Stimulated activated effector memory CD8-positive, alpha-beta T cell treated with anti-CD3 and anti-CD28 coated beads, Interleukin-12 subunit alpha, Interleukin-12 subunit beta, amount 100 ng/mL, for 72 hours (primary cell): ENCODE measurements at regions not wholly inside any gene's neighbourhood (a gene's known extent, or its start where the extent isn't known, plus 50 kb on each side); places are given as distances from the start of the nearest gene placed in this dataset.
"Not testable (repeated sequence)": the region's sequence is repeated elsewhere in the genome, so short reads cannot be mapped to it uniquely, and the experiment has no call there.

Experiments used
- ATAC-seq: fragments of 150-1000 bp; cut with Tn5 transposase; 2 replicates; pipeline ENCODE4 v1.10.0; 2021
- DNase-seq, 2 donors: peaks; one replicate each; pipeline ENCODE4 v3.0.0; 2021 to 2022; ENCODE audit warnings: low spot score in 2 of 2
- H3K27ac Mint-ChIP-seq: one replicate; pipeline ENCODE4 v1.8.0; 2022; ENCODE audit warnings: mild to moderate bottlenecking, mixed read lengths
- H3K36me3 Mint-ChIP-seq: one replicate; pipeline ENCODE4 v1.8.0; 2022; ENCODE audit warnings: mild to moderate bottlenecking, mixed read lengths
- H3K4me1 Mint-ChIP-seq: one replicate; pipeline ENCODE4 v1.8.0; 2022; ENCODE audit warnings: mixed read lengths
- H3K4me3 Mint-ChIP-seq: one replicate; pipeline ENCODE4 v1.8.0; 2022; ENCODE audit warnings: mild to moderate bottlenecking, mixed read lengths
- H3K9me3 Mint-ChIP-seq: one replicate; pipeline ENCODE4 v1.8.0; 2022; ENCODE audit warnings: mixed read lengths

DNA sequence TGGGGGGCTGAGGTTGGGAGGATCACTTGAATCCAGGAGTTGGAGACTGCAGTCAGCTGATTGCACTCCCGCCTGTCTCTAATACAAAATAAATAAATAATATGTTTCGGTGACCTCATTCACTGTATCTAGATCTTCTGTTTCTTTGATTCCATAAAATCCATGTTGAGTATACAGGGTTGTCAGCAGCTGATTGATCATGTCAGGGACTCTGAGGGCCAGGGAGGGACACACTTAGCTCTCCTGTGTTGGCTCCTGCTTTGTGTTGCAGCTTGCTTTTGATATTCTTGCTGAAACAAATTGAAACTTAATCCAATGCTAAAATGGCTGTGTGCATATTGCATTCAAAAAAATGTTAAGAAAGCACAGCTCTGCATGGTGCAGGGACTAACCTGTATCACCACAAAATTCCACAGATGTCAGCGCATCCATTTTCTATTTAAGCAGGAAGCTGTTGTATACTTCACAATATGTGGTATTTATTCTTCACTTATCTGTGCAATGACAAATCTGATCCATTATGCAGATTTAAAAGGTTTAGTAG is 454.5 kb downstream of the CDH11 start:
- H3K36me3 Mint-ChIP-seq, result no peaks in the 10 kb centered on the region
- H3K9me3 Mint-ChIP-seq, result peaks cover 7% of the 10 kb centered on the region
- no peaks in the 10 kb centered on the region for H3K4me1 Mint-ChIP-seq
- H3K27ac Mint-ChIP-seq, result no peak overlapping the region
- no peak overlapping the region for H3K4me3 Mint-ChIP-seq
- no peak for ATAC-seq
- no peak for DNase-seq

DNA sequence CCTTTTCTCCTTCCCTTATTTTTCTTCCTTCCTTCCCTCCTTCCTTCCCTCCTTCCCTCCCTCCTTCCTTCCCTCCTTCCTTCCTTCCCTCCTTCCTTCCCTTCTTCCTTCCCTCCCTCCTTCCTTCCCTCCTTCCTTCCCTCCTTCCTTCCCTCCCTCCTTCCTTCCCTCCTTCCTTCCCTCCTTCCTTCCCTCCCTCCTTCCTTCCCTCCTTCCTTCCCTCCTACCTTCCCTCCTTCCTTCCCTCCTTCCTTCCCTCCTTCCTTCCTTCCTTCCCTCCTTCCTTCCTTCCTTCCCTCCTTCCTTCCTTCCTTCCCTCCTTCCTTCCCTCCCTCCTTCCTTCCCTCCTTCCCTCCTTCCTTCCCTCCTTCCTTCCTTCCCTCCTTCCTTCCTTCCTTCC is 459.6 kb downstream of the CDH11 start:
- H3K4me1 Mint-ChIP-seq, ATAC-seq, H3K27ac Mint-ChIP-seq: not testable (repeated sequence)

GRCh38 chr16:64659866-64660265 is 462.0 kb downstream of the CDH11 start:
- DNase-seq, result no peak
- H3K4me3 Mint-ChIP-seq, result no peak overlapping the region
- ATAC-seq, result no peak
- H3K4me1 Mint-ChIP-seq, result no peaks in the 10 kb centered on the region
- H3K36me3 Mint-ChIP-seq, result no peaks in the 10 kb centered on the region
- H3K9me3 Mint-ChIP-seq, result peaks cover 22% of the 10 kb centered on the region
- H3K27ac Mint-ChIP-seq, result no peak overlapping the region

More for the DNA sequence above, 459.6 kb downstream of the CDH11 start:
- H3K9me3 Mint-ChIP-seq, result peaks cover 15% of the 10 kb centered on the region
- H3K4me3 Mint-ChIP-seq, DNase-seq, H3K36me3 Mint-ChIP-seq: not testable (repeated sequence)

DNA sequence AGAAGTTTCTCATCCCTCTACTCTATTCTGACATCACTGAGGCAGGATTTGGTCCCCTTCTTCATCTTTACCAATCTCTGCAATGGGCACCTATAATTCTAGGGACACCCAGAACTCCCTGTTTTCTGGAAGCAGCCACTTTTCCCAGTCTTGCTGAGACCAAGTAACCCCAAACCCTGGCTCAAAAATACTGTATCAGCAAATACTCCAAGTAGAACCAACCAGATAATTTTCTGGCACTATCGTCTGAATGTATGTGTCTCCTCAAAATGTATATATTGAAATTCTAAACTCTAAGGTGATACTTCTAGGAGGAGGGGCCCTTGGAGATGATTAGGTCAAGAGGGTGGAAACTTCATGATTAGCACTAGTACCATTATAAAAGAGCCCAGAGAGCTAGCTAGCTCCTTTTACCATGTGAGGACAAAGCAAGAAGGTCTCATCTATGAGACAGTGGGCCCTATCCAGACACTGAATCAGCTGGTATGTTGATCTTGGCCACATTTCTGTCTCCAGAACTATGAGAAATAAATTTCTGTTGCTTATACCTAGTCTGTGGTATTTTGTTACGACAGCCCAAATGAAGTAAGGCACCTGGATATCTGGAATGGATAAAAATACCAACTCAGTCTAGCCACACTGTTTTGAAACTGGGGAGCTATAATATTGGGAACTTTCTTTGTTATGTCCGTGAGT is 464.4 kb downstream of the CDH11 start:
- DNase-seq (no peak), ATAC-seq (no peak)
- Mint-ChIP-seq H3K4me3 (no peak overlapping the region), H3K9me3 (peaks cover 27% of the 10 kb centered on the region), H3K4me1 (no peaks in the 10 kb centered on the region), H3K27ac (no peak overlapping the region), H3K36me3 (no peaks in the 10 kb centered on the region)

DNA sequence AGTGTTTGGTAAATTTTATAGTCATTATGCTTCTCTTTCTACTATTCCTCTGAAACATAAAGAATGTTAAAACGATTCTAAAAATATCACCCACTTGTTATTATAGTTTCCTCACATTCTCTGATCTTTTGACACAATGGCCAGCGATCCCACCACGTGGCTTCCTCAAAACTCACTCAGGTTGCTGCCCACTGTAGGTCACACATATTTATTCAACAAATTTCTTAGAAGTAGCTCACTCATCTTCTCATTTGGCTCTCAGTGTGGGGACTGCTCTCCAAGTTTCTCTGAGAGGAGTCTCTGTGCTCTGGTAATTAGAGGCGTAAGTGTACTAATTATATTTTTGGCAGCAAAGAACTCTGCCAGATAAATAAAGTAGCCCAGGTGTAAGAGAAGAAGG is 465.4 kb downstream of the CDH11 start:
- Mint-ChIP-seq H3K36me3 (no peaks in the 10 kb centered on the region), H3K9me3 (peaks cover 31% of the 10 kb centered on the region), H3K27ac (no peak overlapping the region), H3K4me3 (no peak overlapping the region), H3K4me1 (no peaks in the 10 kb centered on the region)
- DNase-seq (no peak), ATAC-seq (no peak)

DNA sequence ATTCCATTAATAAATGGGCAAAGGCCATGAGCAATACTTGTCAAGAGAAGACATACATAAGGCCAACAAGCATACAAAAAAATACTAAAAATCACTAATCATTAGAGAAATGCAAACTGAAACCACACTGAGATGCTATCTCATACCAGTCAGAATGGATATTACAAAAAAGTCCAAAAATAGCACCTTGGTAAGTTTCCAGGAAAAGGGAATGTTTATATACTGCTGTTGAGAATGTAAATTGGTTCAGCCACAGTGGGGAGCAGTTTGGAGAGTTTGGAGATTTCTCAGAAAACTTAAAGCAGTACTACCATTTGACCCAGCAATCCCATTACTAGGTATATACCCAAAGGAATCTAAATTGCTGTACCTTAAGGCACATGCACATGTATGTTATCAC is 467.7 kb downstream of the CDH11 start:
- DNase-seq (no peak), ATAC-seq (no peak)
- Mint-ChIP-seq H3K4me1 (no peaks in the 10 kb centered on the region), H3K36me3 (no peaks in the 10 kb centered on the region), H3K27ac (no peak overlapping the region), H3K9me3 (peaks cover 38% of the 10 kb centered on the region), H3K4me3 (no peak overlapping the region)

GRCh38 chr16:64648282-64648681 is 473.6 kb downstream of the CDH11 start:
- no peak overlapping the region for H3K27ac Mint-ChIP-seq
- no peak for ATAC-seq

GRCh38 chr16:64641343-64641742 is 480.5 kb downstream of the CDH11 start:
- Mint-ChIP-seq H3K9me3 (peaks cover 13% of the 10 kb centered on the region), H3K4me1 (no peaks in the 10 kb centered on the region), H3K36me3 (no peaks in the 10 kb centered on the region), H3K4me3 (no peak overlapping the region), H3K27ac (no peak overlapping the region)
- DNase-seq, result no peak
- no peak for ATAC-seq

More at GRCh38 chr16:64648282-64648681, 473.6 kb downstream of the CDH11 start:
- Mint-ChIP-seq H3K4me3 (no peak overlapping the region), H3K36me3 (no peaks in the 10 kb centered on the region), H3K9me3 (peaks cover 27% of the 10 kb centered on the region), H3K4me1 (no peaks in the 10 kb centered on the region)
- no peak for DNase-seq

DNA sequence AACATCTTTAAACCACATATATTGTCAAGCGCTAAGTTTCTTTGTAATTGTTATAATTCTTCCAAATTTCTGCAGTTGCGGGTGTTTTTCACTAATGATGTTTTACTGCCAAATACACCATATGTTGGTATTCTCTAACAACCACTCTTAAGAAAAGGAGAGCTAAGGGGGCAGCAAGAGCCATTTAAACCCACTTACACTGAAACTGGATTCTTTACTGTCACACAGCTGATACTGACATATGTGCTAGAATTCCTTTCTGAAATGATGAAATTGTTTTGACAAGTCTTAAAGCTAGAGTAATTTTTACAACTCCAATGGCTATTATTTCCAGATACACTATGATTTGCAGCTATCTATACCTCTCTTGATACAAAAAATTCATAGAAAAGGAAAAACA is 483.1 kb downstream of the CDH11 start:
- Mint-ChIP-seq H3K36me3 (no peaks in the 10 kb centered on the region), H3K4me3 (no peak overlapping the region), H3K9me3 (peaks cover 7% of the 10 kb centered on the region), H3K27ac (no peak overlapping the region), H3K4me1 (no peaks in the 10 kb centered on the region)
- ATAC-seq, result no peak
- no peak for DNase-seq

- H3K4me3 Mint-ChIP-seq, result no peak overlapping the region
- no peak for DNase-seq
- peaks cover 15% of the 10 kb centered on the region for H3K9me3 Mint-ChIP-seq
- H3K4me1 Mint-ChIP-seq, result no peaks in the 10 kb centered on the region
- ATAC-seq, result no peak
- no peak overlapping the region for H3K27ac Mint-ChIP-seq
- H3K36me3 Mint-ChIP-seq, result no peaks in the 10 kb centered on the region
These were observed 492.2 kb downstream of the CDH11 start for GRCh38 chr16:64629622-64630021.

DNA sequence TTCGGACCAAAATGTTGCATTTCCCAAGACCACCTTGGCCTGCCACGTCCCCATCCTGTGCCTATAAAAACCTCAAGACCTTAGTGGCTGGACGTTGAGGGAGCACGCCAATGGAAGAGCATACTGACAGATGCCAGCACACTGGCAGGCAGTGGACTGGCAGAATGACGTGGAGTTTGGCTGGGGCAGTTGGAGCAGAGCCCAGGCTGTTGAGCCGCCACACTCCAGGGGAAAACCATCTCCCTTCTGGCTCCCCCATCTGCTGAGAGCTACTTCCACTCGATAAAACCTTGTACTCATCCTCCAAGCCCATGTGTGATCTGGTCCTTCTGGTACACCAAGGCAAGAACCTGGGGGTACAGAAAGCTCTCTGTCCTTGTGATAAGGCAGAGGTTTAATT is 494.1 kb downstream of the CDH11 start:
- ATAC-seq (no peak), DNase-seq (no peak)
- no peaks in the 10 kb centered on the region for H3K36me3 Mint-ChIP-seq
- H3K27ac Mint-ChIP-seq, result no peak overlapping the region
- no peak overlapping the region for H3K4me3 Mint-ChIP-seq
- H3K9me3 Mint-ChIP-seq, result peaks cover 16% of the 10 kb centered on the region
- no peaks in the 10 kb centered on the region for H3K4me1 Mint-ChIP-seq

- no peak for DNase-seq
- ATAC-seq, result no peak
- no peaks in the 10 kb centered on the region for H3K36me3 Mint-ChIP-seq
These were observed 494.6 kb downstream of the CDH11 start for GRCh38 chr16:64627288-64627687.

GRCh38 chr16:64626776-64627175 is 495.1 kb downstream of the CDH11 start:
- no peaks in the 10 kb centered on the region for H3K36me3 Mint-ChIP-seq
- no peaks in the 10 kb centered on the region for H3K4me1 Mint-ChIP-seq
- ATAC-seq, result no peak
- no peak for DNase-seq
- peaks cover 19% of the 10 kb centered on the region for H3K9me3 Mint-ChIP-seq
- H3K27ac Mint-ChIP-seq, result no peak overlapping the region
- H3K4me3 Mint-ChIP-seq, result no peak overlapping the region

More at GRCh38 chr16:64627288-64627687, 494.6 kb downstream of the CDH11 start:
- H3K9me3 Mint-ChIP-seq, result peaks cover 18% of the 10 kb centered on the region
- H3K4me1 Mint-ChIP-seq, result no peaks in the 10 kb centered on the region
- H3K4me3 Mint-ChIP-seq, result no peak overlapping the region
- H3K27ac Mint-ChIP-seq, result no peak overlapping the region

DNA sequence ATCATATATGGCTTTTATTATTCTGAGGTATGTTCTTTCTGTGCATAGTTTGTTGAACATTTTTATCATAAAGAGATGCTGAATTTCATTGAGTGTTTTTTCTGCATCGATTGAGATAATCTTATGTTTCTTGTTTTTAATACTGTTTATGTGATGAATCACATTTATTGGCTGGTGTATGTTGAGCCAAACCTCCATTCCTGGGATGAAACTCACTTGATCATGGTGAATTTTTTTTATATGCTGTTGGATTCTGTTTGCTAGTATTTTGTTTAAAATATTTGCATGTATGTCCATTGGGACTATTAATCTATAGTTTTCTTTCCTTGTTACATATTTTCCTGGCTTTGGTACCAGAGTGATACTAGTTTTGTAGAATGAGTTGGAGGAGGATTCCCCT is 500.2 kb downstream of the CDH11 start:
- ATAC-seq, result no peak
- no peaks in the 10 kb centered on the region for H3K4me1 Mint-ChIP-seq
- H3K4me3 Mint-ChIP-seq, result no peak overlapping the region
- H3K27ac Mint-ChIP-seq, result no peak overlapping the region
- H3K9me3 Mint-ChIP-seq, result peaks cover 25% of the 10 kb centered on the region
- H3K36me3 Mint-ChIP-seq, result no peaks in the 10 kb centered on the region
- no peak for DNase-seq

DNA sequence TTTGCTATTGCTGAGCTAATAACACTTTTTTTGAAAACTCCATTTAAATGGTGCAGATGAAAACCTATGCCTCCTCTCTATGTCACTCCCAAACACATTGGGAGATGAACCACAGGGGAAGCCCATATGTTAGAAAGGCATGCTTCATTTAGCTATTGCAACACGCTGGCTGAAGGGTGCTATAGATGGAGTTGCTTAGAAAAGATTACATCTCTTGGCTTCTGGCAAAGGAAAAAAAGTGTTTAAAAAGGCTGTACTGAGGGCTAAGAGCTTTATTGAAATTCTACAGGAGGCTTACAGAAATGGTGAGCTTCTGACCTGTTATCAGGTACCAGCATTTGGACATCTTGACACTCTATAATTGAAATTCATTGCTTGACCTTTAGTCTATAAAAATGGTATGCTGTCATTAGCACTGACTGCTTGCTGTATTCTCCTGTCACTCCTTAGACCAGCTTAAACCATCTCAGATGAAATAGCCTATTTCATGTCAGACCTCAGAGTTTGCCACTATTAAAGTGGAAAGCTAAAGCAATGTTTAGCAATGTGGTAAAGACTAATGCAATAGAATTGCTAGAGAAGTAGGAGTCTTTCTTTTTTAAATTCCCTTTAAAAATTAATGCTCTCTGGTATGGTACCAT is 503.9 kb downstream of the CDH11 start:
- no peak overlapping the region for H3K4me3 Mint-ChIP-seq
- H3K27ac Mint-ChIP-seq, result no peak overlapping the region
- peaks cover 36% of the 10 kb centered on the region for H3K9me3 Mint-ChIP-seq
- ATAC-seq (no peak), DNase-seq (no peak)
- H3K4me1 Mint-ChIP-seq, result no peaks in the 10 kb centered on the region
- H3K36me3 Mint-ChIP-seq, result no peaks in the 10 kb centered on the region

- Mint-ChIP-seq H3K4me3 (no peak overlapping the region), H3K4me1 (no peaks in the 10 kb centered on the region), H3K36me3 (no peaks in the 10 kb centered on the region), H3K9me3 (peaks cover 37% of the 10 kb centered on the region), H3K27ac (no peak overlapping the region)
- no peak for ATAC-seq
- no peak for DNase-seq
These were observed 506.1 kb downstream of the CDH11 start for GRCh38 chr16:64615630-64616280.
